IgD-negative memory B cell (primary cell): ENCODE measurements at regions not wholly inside any gene's neighbourhood (a gene's known extent, or its start where the extent isn't known, plus 50 kb on each side); places are given as distances from the start of the nearest gene placed in this dataset.

ENCODE experiments used
- H3K27ac Mint-ChIP-seq, 3 donors: one replicate each; pipeline ENCODE4 v1.8.0; 2020 to 2022; ENCODE audit warnings: mild to moderate bottlenecking in 3 of 3, mixed read lengths in 3 of 3, moderate library complexity in 1 of 3
- H3K27me3 Mint-ChIP-seq: one replicate; pipeline ENCODE4 v1.8.0; 2021; ENCODE audit warnings: mixed read lengths
- H3K36me3 Mint-ChIP-seq: one replicate; pipeline ENCODE4 v1.8.0; 2020; ENCODE audit warnings: mild to moderate bottlenecking, mixed read lengths
- H3K4me1 Mint-ChIP-seq, 3 donors: one replicate each; pipeline ENCODE4 v1.8.0; 2020 to 2022; ENCODE audit warnings: mixed read lengths in 3 of 3, mild to moderate bottlenecking in 1 of 3
- H3K4me3 Mint-ChIP-seq, 4 donors: one replicate each; pipeline ENCODE4 v1.8.0; 2020 to 2022; ENCODE audit warnings: mild to moderate bottlenecking in 4 of 4, mixed read lengths in 4 of 4, moderate library complexity in 3 of 4
- H3K9me3 Mint-ChIP-seq, 3 donors: one replicate each; pipeline ENCODE4 v1.8.0; 2020 to 2021; ENCODE audit warnings: mixed read lengths in 3 of 3, mild to moderate bottlenecking in 1 of 3

GRCh38 chr2:30084915-30085314 lies 61.9 kb upstream of the YPEL5 start:
- Mint-ChIP-seq H3K36me3 (peaks cover 4% of the 10 kb centered on the region), H3K27me3 (peaks cover 14% of the 10 kb centered on the region), H3K4me3 (peak overlapping the region in 1 of 4 donors; percentile 9), H3K9me3 (no peaks in the 10 kb centered on the region), H3K27ac (no peak overlapping the region), H3K4me1 (no peaks in the 10 kb centered on the region)

GRCh38 chr2:30089171-30089570 lies 57.6 kb upstream of the YPEL5 start:
- H3K9me3 Mint-ChIP-seq = no peaks in the 10 kb centered on the region
- H3K36me3 Mint-ChIP-seq = no peaks in the 10 kb centered on the region
- peaks cover 26% of the 10 kb centered on the region for H3K27me3 Mint-ChIP-seq
- peaks cover 0 to 3% (median 3%) of the 10 kb centered on the region in 3 donors for H3K4me1 Mint-ChIP-seq
- H3K27ac Mint-ChIP-seq = no peak overlapping the region
- no peak overlapping the region for H3K4me3 Mint-ChIP-seq

GRCh38 chr2:30095402-30095801 lies 51.4 kb upstream of the YPEL5 start:
- no peaks in the 10 kb centered on the region for H3K36me3 Mint-ChIP-seq
- peaks cover 9% of the 10 kb centered on the region for H3K27me3 Mint-ChIP-seq
- H3K4me1 Mint-ChIP-seq = peaks cover 0 to 6% (median 3%) of the 10 kb centered on the region in 3 donors
- no peaks in the 10 kb centered on the region for H3K9me3 Mint-ChIP-seq
- no peak overlapping the region for H3K4me3 Mint-ChIP-seq
- H3K27ac Mint-ChIP-seq = no peak overlapping the region

- peaks cover 0 to 1% (median 0%) of the 10 kb centered on the region in 3 donors for H3K9me3 Mint-ChIP-seq
- no peaks in the 10 kb centered on the region for H3K36me3 Mint-ChIP-seq
- H3K4me1 Mint-ChIP-seq = peaks cover 0 to 3% (median 0%) of the 10 kb centered on the region in 3 donors
- no peak overlapping the region for H3K4me3 Mint-ChIP-seq
- H3K27ac Mint-ChIP-seq = peak overlapping the region in 1 of 3 donors; percentile 33
- H3K27me3 Mint-ChIP-seq = peaks cover 3% of the 10 kb centered on the region
Observed at GRCh38 chr2:30096451-30096850, 50.4 kb upstream of the YPEL5 start.
